Activated CD8-positive, alpha-beta memory T cell treated with anti-CD3 and anti-CD28 coated beads, Interleukin-2, amount 10 ng/mL, durations not matched to agents 7 days and 5 days (primary cell): ENCODE measurements at regions not wholly inside any gene's neighbourhood (a gene's known extent, or its start where the extent isn't known, plus 50 kb on each side); places are given as distances from the start of the nearest gene placed in this dataset.
A peak's percentile ranks its signal among the peaks of the same experiment; 100 is the strongest.
"Not testable (repeated sequence)": the region's sequence is repeated elsewhere in the genome, so short reads cannot be mapped to it uniquely, and the experiment has no call there.

Experiments used
- ATAC-seq: fragments of 150-1000 bp; cut with Tn5 transposase; one replicate; pipeline ENCODE4 v1.10.0; 2021; ENCODE audit warnings: moderate library complexity
- CTCF ChIA-PET: fragments of 350-600 bp; sonication (Branson Sonifier 250); formaldehyde crosslinking; loops from one replicate; lab custom pipeline; 2021; ENCODE audit warnings: antibody characterized with exemption; lab: Charles Lee
- DNase-seq: peaks from one replicate; pipeline ENCODE4 v3.0.0-alpha.2; 2020
- H3K27ac Mint-ChIP-seq: one replicate; pipeline ENCODE4 v1.8.0; 2021; ENCODE audit warnings: mild to moderate bottlenecking, mixed read lengths
- H3K27me3 Mint-ChIP-seq: one replicate; pipeline ENCODE4 v1.8.0; 2021; ENCODE audit warnings: mixed read lengths
- H3K36me3 Mint-ChIP-seq: one replicate; pipeline ENCODE4 v1.8.0; 2021; ENCODE audit warnings: mild to moderate bottlenecking, mixed read lengths
- H3K4me1 Mint-ChIP-seq: one replicate; pipeline ENCODE4 v1.8.0; 2021; ENCODE audit warnings: mixed read lengths
- H3K4me3 Mint-ChIP-seq: one replicate; pipeline ENCODE4 v1.8.0; 2021; ENCODE audit warnings: mild to moderate bottlenecking, moderate library complexity, mixed read lengths
- H3K9me3 Mint-ChIP-seq: one replicate; pipeline ENCODE4 v1.8.0; 2022; ENCODE audit warnings: low read depth, mixed read lengths

GRCh38 chr12:75650595-75651341 is 139.4 kb upstream of the KRR1 start:
- no peak for DNase-seq
- Mint-ChIP-seq H3K4me1 (peaks cover 27% of the 10 kb centered on the region), H3K4me3 (no peak overlapping the region), H3K36me3 (peaks cover 29% of the 10 kb centered on the region), H3K27me3 (peaks cover 46% of the 10 kb centered on the region), H3K9me3 (no peaks in the 10 kb centered on the region), H3K27ac (no peak overlapping the region)
- no peak for ATAC-seq
- CTCF ChIA-PET, result interaction anchor here (1.3 kb wide), 1 partner anchor 11 kb away, joined by 3 read pairs; no protein-coding TSS in a partner anchor

- peaks cover 46% of the 10 kb centered on the region for H3K27me3 Mint-ChIP-seq
- peaks cover 21% of the 10 kb centered on the region for H3K4me1 Mint-ChIP-seq
- H3K27ac Mint-ChIP-seq, result no peak overlapping the region
- ATAC-seq (no peak), DNase-seq (no peak)
- H3K36me3 Mint-ChIP-seq, result peaks cover 23% of the 10 kb centered on the region
- no peaks in the 10 kb centered on the region for H3K9me3 Mint-ChIP-seq
- H3K4me3 Mint-ChIP-seq, result no peak overlapping the region
- CTCF ChIA-PET, result no interaction called here
Observed at GRCh38 chr12:75650100-75650499, 138.7 kb upstream of the KRR1 start.

GRCh38 chr12:75648856-75649255 is 137.4 kb upstream of the KRR1 start:
- Mint-ChIP-seq H3K27me3 (peaks cover 42% of the 10 kb centered on the region), H3K4me1 (peaks cover 20% of the 10 kb centered on the region), H3K4me3 (no peak overlapping the region), H3K27ac (no peak overlapping the region), H3K36me3 (peaks cover 20% of the 10 kb centered on the region), H3K9me3 (no peaks in the 10 kb centered on the region)
- DNase-seq (no peak), ATAC-seq (no peak)
- CTCF ChIA-PET, result no interaction called here

- Mint-ChIP-seq H3K36me3 (peaks cover 13% of the 10 kb centered on the region), H3K9me3 (no peaks in the 10 kb centered on the region), H3K4me3 (no peak overlapping the region), H3K27me3 (peaks cover 30% of the 10 kb centered on the region), H3K4me1 (peaks cover 28% of the 10 kb centered on the region), H3K27ac (no peak overlapping the region)
- CTCF ChIA-PET, result no interaction called here
- DNase-seq, result no peak
- ATAC-seq, result no peak
Observed at GRCh38 chr12:75646329-75647210, 135.2 kb upstream of the KRR1 start.

GRCh38 chr12:75644472-75645072 is 133.2 kb upstream of the KRR1 start:
- DNase-seq, result no peak
- no peak overlapping the region for H3K27ac Mint-ChIP-seq
- no peak for ATAC-seq
- no peaks in the 10 kb centered on the region for H3K9me3 Mint-ChIP-seq
- no peak overlapping the region for H3K4me3 Mint-ChIP-seq
- peaks cover 13% of the 10 kb centered on the region for H3K27me3 Mint-ChIP-seq
- CTCF ChIA-PET, result interaction anchor here (0.7 kb wide), 1 partner anchor 387 kb away, joined by 3 read pairs; the partner anchor contains the start of gene PHLDA1
- peaks cover 5% of the 10 kb centered on the region for H3K36me3 Mint-ChIP-seq
- peaks cover 45% of the 10 kb centered on the region for H3K4me1 Mint-ChIP-seq

GRCh38 chr12:75643119-75643518 is 131.7 kb upstream of the KRR1 start:
- H3K9me3 Mint-ChIP-seq, ATAC-seq, H3K36me3 Mint-ChIP-seq, H3K4me3 Mint-ChIP-seq, DNase-seq, CTCF ChIA-PET, H3K27ac Mint-ChIP-seq: not testable (repeated sequence)
- peaks cover 11% of the 10 kb centered on the region for H3K27me3 Mint-ChIP-seq
- H3K4me1 Mint-ChIP-seq, result peaks cover 49% of the 10 kb centered on the region

GRCh38 chr12:75642226-75642625 is 130.8 kb upstream of the KRR1 start:
- H3K9me3 Mint-ChIP-seq, result no peaks in the 10 kb centered on the region
- CTCF ChIA-PET, result interaction anchor here (0.8 to 1.5 kb wide), 4 partner anchors 12 to 388 kb away, joined by 3 to 7 read pairs (median 4); no protein-coding TSS in a partner anchor
- H3K27ac Mint-ChIP-seq, result peak overlapping the region; percentile 57
- DNase-seq (no peak), ATAC-seq (no peak)
- no peak overlapping the region for H3K4me3 Mint-ChIP-seq
- peaks cover 55% of the 10 kb centered on the region for H3K4me1 Mint-ChIP-seq
- peaks cover 8% of the 10 kb centered on the region for H3K36me3 Mint-ChIP-seq
- peaks cover 4% of the 10 kb centered on the region for H3K27me3 Mint-ChIP-seq

GRCh38 chr12:75641031-75641780 is 129.8 kb upstream of the KRR1 start:
- Mint-ChIP-seq H3K27me3 (peaks cover 2% of the 10 kb centered on the region), H3K9me3 (no peaks in the 10 kb centered on the region), H3K4me3 (peak overlapping the region; percentile 43), H3K36me3 (peaks cover 6% of the 10 kb centered on the region), H3K4me1 (peaks cover 65% of the 10 kb centered on the region), H3K27ac (peak overlapping the region; percentile 88)
- ATAC-seq (peak; percentile 96), DNase-seq (peak; percentile 89)
- CTCF ChIA-PET, result interaction anchor here (0.7 to 1.5 kb wide), 4 partner anchors 13 to 389 kb away, joined by 3 to 7 read pairs (median 4); no protein-coding TSS in a partner anchor

- Mint-ChIP-seq H3K4me1 (peaks cover 68% of the 10 kb centered on the region), H3K9me3 (no peaks in the 10 kb centered on the region), H3K27ac (no peak overlapping the region), H3K4me3 (no peak overlapping the region), H3K27me3 (no peaks in the 10 kb centered on the region), H3K36me3 (peaks cover 8% of the 10 kb centered on the region)
- ATAC-seq (no peak), DNase-seq (no peak)
- CTCF ChIA-PET, result interaction anchor here (1.1 kb wide), 1 partner anchor 393 kb away, joined by 3 read pairs; the partner anchor contains the start of gene PHLDA1
Observed at GRCh38 chr12:75638792-75639191, 127.4 kb upstream of the KRR1 start.

- CTCF ChIA-PET, result interaction anchor here (0.6 kb wide), 1 partner anchor 121 kb away, joined by 4 read pairs; no protein-coding TSS in a partner anchor
- ATAC-seq (no peak), DNase-seq (no peak)
- no peaks in the 10 kb centered on the region for H3K27me3 Mint-ChIP-seq
- peaks cover 8% of the 10 kb centered on the region for H3K36me3 Mint-ChIP-seq
- H3K9me3 Mint-ChIP-seq, result peaks cover 2% of the 10 kb centered on the region
- H3K4me3 Mint-ChIP-seq, result no peak overlapping the region
- H3K4me1 Mint-ChIP-seq, result peaks cover 53% of the 10 kb centered on the region
- H3K27ac Mint-ChIP-seq, result peak overlapping the region; percentile 63
Observed at GRCh38 chr12:75636607-75637006, 125.2 kb upstream of the KRR1 start.

- peaks cover 45% of the 10 kb centered on the region for H3K4me1 Mint-ChIP-seq
- ATAC-seq, result peak; percentile 95
- CTCF ChIA-PET, result interaction anchor here (0.6 kb wide), 1 partner anchor 120 kb away, joined by 4 read pairs; no protein-coding TSS in a partner anchor
- H3K4me3 Mint-ChIP-seq, result peak overlapping the region; percentile 29
- H3K36me3 Mint-ChIP-seq, result peaks cover 8% of the 10 kb centered on the region
- H3K27me3 Mint-ChIP-seq, result no peaks in the 10 kb centered on the region
- H3K9me3 Mint-ChIP-seq, result peaks cover 2% of the 10 kb centered on the region
- H3K27ac Mint-ChIP-seq, result peak overlapping the region; percentile 63
- DNase-seq, result peak; percentile 74
Observed at GRCh38 chr12:75635606-75636444, 124.4 kb upstream of the KRR1 start.
